ENCODE measurements at regions not wholly inside any gene's neighbourhood (a gene's known extent, or its start where the extent isn't known, plus 50 kb on each side); places are given as distances from the start of the nearest gene placed in this dataset.

GRCh38 chr20:25140968-25141367 is 54.5 kb upstream of the ENTPD6 start:
- WGBS, 2 donors, result 97% methylated on average over 5 of the region's 5 CpGs; no CpG with 5 or more reads in 1 of the 2 donors
- H3K4me1 ChIP-seq, result peaks cover 8% of the 10 kb centered on the region
- H3K4me3 ChIP-seq, result no peak overlapping the region
- no peak for TF ChIP-seq POLR2A (IDR thresholded peaks at IDR 0.05)
- no peak for TF ChIP-seq CTCF (IDR thresholded peaks at IDR 0.05)
- no peaks in the 10 kb centered on the region for H3K27me3 ChIP-seq
- H3K36me3 ChIP-seq (replicated peaks in 1 of 2; ENCODE audit: insufficient read depth in 1 of 2, low read depth in 2 of 2), result no peaks in the 10 kb centered on the region
- DNase-seq (no peak), ATAC-seq (no peak)
- H3K27ac ChIP-seq, result no peak overlapping the region
- intact Hi-C loops (cut with DNase I), result no loop called here
- H3K9me3 ChIP-seq, result no peaks in the 10 kb centered on the region

GRCh38 chr20:25142435-25142834 is 53.1 kb upstream of the ENTPD6 start:
- 94 to 97% methylated on average over 3 of the region's 3 CpGs for WGBS, 2 donors
- Histone ChIP-seq H3K4me3 (no peak overlapping the region), H3K27ac (no peak overlapping the region), H3K4me1 (no peaks in the 10 kb centered on the region), H3K36me3 (replicated peaks in 1 of 2; ENCODE audit: insufficient read depth in 1 of 2, low read depth in 2 of 2) (no peaks in the 10 kb centered on the region), H3K27me3 (no peaks in the 10 kb centered on the region), H3K9me3 (no peaks in the 10 kb centered on the region)
- TF ChIP-seq POLR2A (IDR thresholded peaks at IDR 0.05) (no peak), CTCF (IDR thresholded peaks at IDR 0.05) (no peak)
- DNase-seq (no peak), ATAC-seq (no peak)
- intact Hi-C loops (cut with DNase I), result no loop called here

GRCh38 chr20:25145131-25145530 is 50.4 kb upstream of the ENTPD6 start:
- ATAC-seq, result no peak
- WGBS, 2 donors, result 55 to 70% methylated on average over 7 of the region's 7 CpGs
- Histone ChIP-seq H3K4me1 (peaks cover 9% of the 10 kb centered on the region), H3K9me3 (no peaks in the 10 kb centered on the region), H3K4me3 (no peak overlapping the region), H3K27ac (no peak overlapping the region), H3K36me3 (replicated peaks in 1 of 2; ENCODE audit: insufficient read depth in 1 of 2, low read depth in 2 of 2) (no peaks in the 10 kb centered on the region), H3K27me3 (no peaks in the 10 kb centered on the region)
- TF ChIP-seq CTCF (IDR thresholded peaks at IDR 0.05), result no peak
- no peak for DNase-seq
- intact Hi-C loops (cut with DNase I), result no loop called here
